Mucosa of gallbladder (tissue), 1 donor: ENCODE measurements at regions not wholly inside any gene's neighbourhood (a gene's known extent, or its start where the extent isn't known, plus 50 kb on each side); places are given as distances from the start of the nearest gene placed in this dataset.
"Not testable (repeated sequence)": the region's sequence is repeated elsewhere in the genome, so short reads cannot be mapped to it uniquely, and the experiment has no call there.

Experiments used
- DNase-seq: peaks from one replicate; pipeline ENCODE4 v3.0.0-alpha.2; 2020; ENCODE audit warnings: low spot score
- donor health status: DM: no; HTN: no; CAD: no.

DNA sequence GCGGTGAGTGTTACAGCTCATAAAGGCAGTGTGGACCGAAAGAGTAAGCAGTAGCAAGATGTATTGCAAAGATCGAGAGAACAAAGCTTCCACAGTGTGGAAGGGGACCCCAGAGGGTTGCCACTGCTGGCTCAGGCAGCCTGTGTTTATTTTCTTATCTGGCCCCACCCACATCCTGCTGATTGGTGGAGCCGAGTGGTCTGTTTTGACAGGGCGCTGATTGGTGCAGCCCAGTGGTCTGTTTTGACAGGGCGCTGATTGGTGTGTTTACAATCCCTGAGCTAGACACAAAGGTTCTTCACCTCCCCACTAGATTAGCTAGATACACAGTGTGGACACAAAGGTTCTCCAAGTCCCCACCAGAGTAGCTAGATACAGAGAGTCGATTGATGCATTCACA is 747.8 kb upstream of the NRXN1 start:
- DNase-seq: not testable (repeated sequence)

- DNase-seq: no peak
Observed at GRCh38 chr2:51778806-51779205, 746.9 kb upstream of the NRXN1 start.

DNA sequence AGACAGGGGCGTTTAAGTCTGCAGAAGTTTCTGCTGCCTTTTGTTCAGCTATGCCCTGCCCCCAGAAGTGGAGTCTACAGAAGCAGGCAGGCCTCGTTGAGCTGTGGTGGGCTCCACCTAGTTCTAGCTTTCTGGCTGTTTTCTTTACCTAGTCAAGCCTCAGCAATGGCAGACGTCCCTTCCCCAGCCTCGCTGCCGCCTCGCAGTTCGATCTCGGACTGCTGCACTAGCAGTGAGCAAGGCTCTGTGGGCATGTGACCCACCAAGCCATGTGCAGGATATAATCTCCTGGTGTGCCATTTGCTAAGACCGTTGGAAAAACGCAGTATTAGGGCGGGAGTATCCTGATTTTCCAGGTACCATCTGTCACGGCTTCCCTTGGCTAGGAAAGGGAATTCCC is 742.7 kb upstream of the NRXN1 start:
- DNase-seq: not testable (repeated sequence)

DNA sequence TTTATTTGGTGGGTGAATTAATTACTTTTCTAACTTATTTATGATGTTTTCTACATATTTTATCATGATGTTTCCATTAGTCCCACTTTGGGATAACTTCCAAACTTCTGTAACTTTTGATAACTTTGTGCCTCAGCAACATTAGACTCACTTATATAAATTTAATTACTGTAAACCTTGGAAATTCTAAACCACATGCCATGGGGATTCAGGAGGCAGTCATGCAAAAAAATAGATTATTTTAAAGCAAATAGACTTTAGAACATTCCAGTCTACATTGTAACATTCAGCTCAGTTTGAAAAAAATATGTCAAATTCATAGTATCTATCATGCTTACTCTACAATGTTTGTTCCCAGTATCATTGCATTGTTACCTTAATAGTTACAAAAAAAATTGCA is 728.5 kb upstream of the NRXN1 start:
- DNase-seq: no peak

DNA sequence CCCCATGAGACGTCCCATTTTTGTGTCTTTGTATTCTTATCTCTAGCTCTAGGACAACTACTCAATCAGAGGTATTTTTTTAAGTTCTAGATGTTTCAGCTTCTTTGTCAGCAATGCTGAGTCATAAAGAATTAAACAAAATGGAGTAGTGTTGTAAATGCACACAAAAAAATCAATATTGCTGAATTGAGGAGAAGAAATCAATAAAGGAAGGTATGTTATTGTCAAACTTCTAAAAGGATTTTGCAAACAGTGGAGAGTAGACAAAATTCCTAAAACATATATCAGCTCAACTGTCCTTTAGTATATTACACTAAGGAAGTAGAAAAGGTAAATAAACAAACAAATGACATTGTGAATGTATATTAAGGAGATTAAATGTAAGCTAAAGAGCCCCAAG is 726.1 kb upstream of the NRXN1 start:
- no peak for DNase-seq

- no peak for DNase-seq
Observed at GRCh38 chr2:51734115-51734514, 702.2 kb upstream of the NRXN1 start.

DNA sequence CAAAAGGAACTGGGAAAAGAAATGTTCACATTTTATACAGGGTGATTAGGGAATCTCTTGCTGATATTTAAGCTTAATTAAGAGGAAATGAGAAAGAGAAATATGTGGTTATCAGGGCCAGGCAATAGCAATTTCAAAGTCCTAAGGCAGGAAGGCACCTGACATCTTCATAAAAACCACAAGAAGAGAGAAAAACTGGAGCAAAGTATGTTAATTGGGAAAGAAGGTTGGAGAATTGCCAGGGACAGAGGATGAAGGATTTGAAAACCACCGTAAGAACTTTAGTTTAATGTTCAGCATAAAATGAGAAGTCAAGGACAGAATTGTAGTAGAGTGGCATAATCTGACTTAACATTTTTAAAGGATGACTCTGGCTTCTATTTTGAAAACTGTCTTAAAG is 691.8 kb upstream of the NRXN1 start:
- no peak for DNase-seq

DNA sequence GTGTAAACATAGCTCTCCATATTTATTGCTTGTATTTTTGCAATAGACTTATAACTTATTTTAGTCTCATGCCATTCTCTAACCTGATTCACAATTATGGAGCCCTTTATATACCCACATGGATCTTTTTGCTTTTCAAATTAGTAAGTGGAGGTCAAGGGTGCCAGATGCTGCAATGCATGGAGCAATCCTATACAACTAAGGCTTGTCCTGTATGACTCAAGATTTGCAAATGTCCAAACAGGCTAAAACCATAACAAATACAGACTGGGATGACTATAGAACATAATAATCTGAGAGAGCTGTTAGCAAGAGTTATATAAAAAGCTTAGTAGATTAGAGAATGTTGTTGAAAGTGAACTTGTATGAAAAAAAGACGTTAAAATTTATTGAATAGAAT is 690.4 kb upstream of the NRXN1 start:
- DNase-seq: no peak

- no peak for DNase-seq
Observed at GRCh38 chr2:51720826-51721225, 688.9 kb upstream of the NRXN1 start.

GRCh38 chr2:51718881-51719280 is 686.9 kb upstream of the NRXN1 start:
- DNase-seq: no peak

GRCh38 chr2:51717312-51717711 is 685.4 kb upstream of the NRXN1 start:
- DNase-seq: no peak

DNA sequence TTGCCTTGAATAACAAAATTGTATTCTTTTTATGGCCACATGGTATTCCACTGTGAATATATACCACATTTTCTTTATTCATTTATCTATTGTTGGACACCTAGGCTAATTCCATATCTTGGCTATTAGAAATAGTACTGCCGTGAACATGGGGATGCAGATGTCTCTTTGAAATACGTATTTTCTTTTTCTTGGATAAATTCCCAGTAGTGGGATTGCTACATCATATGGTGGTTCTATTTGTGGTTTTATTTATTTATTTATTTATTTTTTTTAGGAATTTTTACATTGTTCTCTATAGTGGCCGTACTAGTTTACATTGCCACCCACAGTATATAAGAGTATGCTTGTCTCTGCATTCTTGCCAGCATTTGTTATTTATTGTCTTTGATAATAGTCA is 679.8 kb upstream of the NRXN1 start:
- no peak for DNase-seq

DNA sequence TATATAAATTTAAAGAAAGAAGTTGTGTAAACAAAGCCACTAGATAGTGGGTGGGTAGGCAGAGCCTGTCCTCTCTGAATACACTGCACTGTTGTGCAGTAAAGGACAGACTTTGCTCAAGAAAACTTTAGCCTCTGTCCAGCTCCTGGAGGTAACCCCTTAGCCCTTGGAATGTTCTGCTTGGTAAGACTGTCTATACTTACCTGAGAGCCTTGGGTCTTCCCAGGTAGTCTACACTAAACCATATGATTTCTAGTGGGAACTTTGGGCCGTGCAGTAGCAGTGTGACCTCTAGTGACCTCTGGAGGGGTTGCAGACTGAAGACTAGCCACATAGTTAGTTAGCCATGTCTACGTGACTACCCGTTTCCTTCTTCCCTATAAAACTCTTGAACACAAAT is 678.3 kb upstream of the NRXN1 start:
- DNase-seq: no peak

DNA sequence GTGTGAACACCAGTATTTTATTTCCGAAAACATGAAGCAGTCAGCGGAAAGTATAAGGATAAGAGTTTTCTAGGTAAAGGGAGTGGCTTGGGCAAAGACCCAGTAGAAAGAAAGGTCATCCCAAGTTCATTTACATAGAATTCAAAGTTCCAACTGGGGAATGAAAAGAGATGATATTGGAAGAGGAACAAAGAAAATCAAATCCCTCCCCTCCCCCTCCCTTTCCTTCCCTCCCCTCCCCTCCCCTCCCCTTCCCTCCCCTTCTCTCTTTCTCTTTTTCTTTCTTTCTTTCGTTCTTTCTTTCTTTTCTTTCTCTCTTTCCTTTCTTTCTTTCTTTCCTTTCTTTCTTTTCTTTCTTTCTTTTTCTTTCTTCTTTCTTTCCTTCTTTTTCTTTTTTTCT is 675.7 kb upstream of the NRXN1 start:
- DNase-seq: no peak

DNA sequence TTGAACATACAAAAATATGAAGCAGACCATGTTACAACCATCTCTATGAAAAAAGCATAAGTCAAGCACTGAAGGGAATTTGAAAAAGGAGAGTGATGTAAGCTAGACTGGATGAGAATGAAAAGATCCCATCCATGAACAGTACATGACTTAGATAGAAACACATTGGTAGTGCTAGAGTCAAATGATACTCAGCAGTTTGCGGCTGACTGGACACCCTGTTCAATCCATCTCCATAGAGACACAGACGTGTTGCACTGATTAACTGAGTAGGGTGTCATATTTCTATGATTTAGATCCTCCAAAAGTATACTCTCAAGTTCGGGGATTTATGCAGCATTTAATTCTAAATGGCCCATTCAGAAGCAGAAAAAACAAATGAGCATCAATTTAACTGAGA is 674.3 kb upstream of the NRXN1 start:
- DNase-seq: no peak

- DNase-seq: no peak
Observed at GRCh38 chr2:51705417-51705816, 673.5 kb upstream of the NRXN1 start.

GRCh38 chr2:51698021-51698420 is 666.1 kb upstream of the NRXN1 start:
- no peak for DNase-seq

- no peak for DNase-seq
Observed at GRCh38 chr2:51697095-51697494, 665.2 kb upstream of the NRXN1 start.

GRCh38 chr2:51695531-51695930 is 663.6 kb upstream of the NRXN1 start:
- DNase-seq: no peak

DNA sequence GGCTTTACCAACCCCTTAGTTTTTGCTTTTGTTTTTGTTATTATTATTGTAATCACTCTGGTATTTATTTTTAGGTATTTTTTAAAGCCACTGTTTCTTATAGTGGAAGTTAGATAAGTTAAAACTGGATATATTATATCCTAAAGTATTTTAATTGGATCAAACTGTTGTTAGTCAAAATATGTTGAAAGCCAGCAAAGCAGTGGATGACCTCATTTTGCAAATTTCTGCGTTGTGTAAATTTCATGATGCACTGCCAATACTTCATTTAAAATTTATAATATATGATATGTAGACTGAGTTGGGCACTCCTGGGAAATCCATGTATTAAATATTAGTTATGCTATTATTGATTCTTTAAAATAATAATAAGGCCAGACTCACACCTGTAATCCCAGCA is 661.7 kb upstream of the NRXN1 start:
- DNase-seq: no peak

GRCh38 chr2:51681854-51682253 is 649.9 kb upstream of the NRXN1 start:
- DNase-seq: no peak

DNA sequence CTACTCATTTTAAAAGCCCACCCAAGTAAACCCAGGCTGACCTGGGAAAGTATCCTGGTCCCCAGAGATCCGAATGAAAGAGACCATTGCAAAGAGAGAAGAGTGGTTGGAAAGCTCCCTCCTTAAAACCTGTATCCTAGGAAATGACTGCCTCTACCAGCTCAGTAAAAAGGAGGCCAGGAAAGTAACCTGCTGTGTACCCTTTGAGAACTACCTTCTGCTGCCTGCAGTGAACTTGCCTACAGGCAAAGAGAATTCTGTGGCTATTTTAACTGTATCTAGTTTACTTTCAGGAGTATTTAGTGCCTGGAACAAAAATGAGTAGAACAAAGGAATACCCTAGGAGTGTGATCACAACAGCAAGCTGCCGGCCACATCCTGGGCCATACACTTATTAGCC is 641.7 kb upstream of the NRXN1 start:
- DNase-seq: no peak

DNA sequence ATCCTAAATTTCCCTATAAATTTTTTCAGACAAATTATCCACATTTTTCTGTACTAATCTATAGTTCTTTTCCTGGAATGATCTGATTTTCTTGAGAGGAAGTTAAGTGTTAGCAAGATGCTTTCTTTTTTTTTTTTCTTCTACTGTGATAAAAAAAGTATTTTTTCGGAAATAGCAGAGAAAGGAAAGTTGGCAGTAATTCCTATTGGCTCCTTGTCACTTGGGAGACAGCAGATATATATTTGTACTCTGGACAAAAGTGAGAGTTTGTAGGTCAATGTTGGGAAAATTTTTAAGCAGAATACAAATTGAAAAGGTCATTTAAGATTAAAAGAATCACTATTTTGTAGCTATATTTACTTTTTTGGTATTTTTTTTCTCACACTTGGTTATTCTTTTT is 635.7 kb upstream of the NRXN1 start:
- DNase-seq: no peak

DNA sequence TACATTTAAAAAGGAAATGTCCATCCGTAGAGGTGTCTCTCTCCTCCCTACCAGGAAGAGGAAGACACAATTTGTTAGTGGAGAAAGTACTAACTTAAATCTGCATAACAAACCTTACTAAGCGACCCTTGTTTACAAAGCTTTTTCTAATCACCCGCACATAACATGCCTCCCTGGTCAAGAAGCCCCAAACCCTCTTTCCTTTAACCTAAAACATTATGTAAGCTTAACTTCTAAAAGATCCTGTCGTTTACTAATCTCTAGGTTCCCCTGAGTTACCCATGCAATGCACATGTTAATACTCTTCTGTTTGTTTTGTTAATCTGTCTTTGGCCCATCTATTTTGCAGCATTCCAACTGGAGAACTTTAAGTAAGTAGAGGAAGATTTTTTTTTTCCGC is 630.3 kb upstream of the NRXN1 start:
- no peak for DNase-seq

- no peak for DNase-seq
Observed at GRCh38 chr2:51657849-51658248, 625.9 kb upstream of the NRXN1 start.
